Activated T-cell treated with anti-CD3 and anti-CD28 coated beads for 4 hours (primary cell): ENCODE measurements at regions not wholly inside any gene's neighbourhood (a gene's known extent, or its start where the extent isn't known, plus 50 kb on each side); places are given as distances from the start of the nearest gene placed in this dataset.
"Not testable (repeated sequence)": the region's sequence is repeated elsewhere in the genome, so short reads cannot be mapped to it uniquely, and the experiment has no call there.

Source experiments
- DNase-seq: peaks from one replicate; pipeline ENCODE4 v3.0.0-alpha.2; 2020

DNA sequence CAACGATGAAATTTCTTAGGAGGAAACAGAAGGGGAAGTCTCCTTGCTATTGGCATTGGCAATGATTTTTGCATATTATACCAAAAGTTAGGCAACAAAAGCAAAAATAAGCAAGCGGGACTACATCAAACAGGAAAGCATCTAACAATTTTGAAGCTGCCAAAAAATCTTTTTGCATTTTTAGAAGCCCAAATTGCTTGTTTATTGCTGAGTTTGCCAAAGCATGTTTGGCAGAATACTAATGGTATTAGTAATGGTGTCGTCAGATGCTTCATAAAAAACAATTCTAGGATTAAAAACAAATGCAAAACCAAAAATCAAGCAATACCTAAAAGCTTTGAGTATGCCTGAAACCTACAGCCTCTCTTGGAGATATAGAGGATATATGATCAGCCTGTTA is 80.0 kb downstream of the GALR1 start:
- no peak for DNase-seq

- no peak for DNase-seq
These were observed 85.2 kb downstream of the GALR1 start for GRCh38 chr18:77334876-77335275.

GRCh38 chr18:77337604-77338003 is 88.0 kb downstream of the GALR1 start:
- no peak for DNase-seq

GRCh38 chr18:77339093-77339492 is 89.4 kb downstream of the GALR1 start:
- no peak for DNase-seq

DNA sequence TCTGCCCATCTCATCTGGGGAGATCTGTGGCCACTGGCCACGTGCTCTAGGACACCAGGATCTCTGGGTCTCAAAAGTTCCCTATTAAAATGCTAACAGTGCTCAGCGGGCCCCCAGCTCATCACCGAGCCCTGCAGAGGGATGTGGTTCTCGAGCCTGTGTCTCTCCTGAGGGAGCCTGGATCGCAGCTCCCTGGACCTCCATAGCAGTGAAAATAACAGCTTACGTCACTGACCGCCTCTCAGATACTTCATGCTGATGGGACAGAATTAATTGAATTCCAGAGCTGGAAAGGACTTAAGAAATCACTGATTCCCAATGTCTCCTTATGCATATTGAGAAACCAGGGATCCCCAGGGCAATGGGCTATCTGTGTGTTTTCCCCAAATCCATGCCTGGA is 90.0 kb downstream of the GALR1 start:
- DNase-seq: no peak

- DNase-seq: no peak
These were observed 91.2 kb downstream of the GALR1 start for GRCh38 chr18:77340815-77341214.

DNA sequence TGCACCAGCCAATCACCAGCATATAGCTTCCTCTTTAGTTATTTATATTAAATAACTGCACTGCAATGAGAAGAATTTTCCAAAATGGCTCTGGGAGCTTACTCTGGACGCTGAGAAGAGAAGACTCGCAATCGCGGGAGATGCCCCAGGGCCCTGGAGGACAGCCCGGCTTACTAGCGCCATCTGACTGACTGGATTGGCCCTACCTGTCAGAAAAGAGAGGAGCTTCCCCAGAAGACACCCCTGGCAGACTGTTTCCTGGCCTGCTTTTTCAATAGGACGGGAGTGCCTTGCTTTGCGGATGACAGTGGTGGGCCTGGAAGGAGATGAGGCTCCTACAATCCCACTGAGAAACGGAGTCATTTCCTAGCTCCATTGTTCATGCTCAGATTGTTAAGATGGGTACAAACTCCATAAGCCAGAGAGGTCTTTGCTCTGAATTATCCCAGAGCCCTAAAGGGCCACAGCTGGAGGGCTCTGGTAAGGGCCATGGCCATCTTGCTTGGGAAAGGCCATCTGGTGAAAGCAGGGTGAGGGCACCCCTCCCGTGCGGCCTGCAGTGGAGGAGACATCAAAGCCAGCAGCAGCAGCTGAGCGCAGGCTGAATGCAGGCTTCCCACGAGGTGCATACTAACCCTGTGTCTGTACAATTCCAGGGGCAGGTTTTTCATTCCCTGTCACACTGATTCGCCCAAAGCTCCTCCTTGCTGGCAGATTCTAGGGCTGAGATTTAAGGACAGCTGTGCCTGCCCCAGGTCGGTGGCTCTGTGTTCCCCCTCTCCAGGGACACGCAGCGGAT is 92.1 kb downstream of the GALR1 start:
- DNase-seq: no peak

GRCh38 chr18:77342736-77343135 is 93.1 kb downstream of the GALR1 start:
- DNase-seq: no peak

- no peak for DNase-seq
These were observed 94.3 kb downstream of the GALR1 start for GRCh38 chr18:77343846-77344510.

GRCh38 chr18:77344786-77345500 is 95.3 kb downstream of the GALR1 start:
- DNase-seq: no peak

DNA sequence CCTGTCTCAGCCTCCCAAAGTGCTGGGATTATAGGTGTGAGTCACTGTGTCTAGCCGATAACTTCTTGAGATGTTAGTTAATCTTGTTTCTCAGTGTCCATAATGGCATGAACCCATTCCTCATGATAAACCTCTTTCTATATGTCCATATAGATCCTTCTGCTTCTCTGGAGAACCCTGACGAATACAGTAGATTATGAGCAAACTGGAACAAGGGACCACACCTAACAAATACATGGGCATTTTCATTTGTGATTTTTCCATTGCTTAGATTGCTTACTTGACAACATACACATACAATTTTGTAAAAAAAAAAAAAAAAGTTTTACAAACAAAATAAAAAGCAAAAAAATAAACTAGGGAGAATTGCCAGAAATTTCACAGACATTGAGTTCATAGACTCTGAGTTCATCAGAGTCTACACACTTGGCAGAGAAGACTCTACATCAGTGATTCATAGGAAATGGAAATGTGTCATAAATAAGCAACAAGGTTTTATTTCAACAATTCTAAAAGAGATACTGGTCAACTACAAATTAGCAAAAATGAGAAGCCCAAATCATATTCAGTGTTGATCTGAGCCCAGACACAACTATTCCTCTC is 96.7 kb downstream of the GALR1 start:
- no peak for DNase-seq

DNA sequence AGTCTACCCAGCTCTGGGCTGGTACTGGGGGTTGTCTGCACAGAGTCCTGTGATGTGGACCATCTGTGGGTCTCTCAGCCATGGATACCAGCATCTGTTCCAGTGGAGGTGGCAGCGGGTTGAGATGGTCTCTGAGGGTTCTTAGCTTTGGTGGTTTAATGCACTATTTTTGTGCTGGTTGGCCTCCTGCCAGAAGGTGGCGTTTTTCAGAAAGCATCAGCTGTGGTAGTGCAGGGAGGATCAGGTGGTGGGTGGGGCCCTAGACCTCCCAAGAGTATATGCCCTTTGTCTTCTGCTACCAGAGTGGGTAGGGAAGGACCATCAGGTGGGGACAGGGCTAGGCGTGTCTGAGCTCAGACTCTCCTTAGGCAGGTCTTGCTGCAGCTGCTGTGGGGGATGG is 103.7 kb downstream of the GALR1 start:
- DNase-seq: not testable (repeated sequence)

DNA sequence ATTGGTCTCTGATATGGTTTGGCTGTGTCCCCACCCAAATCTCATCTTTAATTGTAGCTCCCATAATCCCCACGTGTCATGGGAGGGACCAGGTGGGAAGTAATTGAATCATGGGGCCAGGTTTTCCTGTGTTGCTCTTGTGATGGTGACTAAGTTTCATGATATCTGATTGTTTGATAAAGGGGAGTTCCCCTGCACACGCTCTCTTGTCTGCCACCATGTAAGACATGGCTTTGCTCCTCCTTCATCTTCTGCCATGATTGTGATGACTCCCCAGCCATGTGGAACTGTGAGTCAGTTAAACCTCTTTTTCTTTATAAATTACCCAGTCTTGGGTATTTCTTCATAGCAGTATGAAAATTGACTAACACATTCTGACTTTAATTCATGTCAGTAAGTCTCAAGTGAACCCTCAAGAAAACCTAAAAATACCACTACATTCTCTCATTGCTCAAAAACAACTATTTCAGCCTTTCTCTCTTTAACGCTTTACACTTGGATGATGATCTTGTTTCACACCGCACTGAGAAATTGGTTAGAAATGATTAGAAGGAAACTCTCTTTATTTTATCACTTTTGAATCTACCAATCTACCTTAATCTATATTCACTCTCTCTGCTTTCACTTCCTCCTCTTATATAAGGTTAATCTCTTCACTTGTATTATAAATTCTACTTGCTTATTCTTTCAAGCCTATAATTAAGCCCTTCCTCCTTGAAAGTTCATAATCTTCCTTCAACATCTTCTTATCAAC is 110.1 kb downstream of the GALR1 start:
- DNase-seq: no peak

DNA sequence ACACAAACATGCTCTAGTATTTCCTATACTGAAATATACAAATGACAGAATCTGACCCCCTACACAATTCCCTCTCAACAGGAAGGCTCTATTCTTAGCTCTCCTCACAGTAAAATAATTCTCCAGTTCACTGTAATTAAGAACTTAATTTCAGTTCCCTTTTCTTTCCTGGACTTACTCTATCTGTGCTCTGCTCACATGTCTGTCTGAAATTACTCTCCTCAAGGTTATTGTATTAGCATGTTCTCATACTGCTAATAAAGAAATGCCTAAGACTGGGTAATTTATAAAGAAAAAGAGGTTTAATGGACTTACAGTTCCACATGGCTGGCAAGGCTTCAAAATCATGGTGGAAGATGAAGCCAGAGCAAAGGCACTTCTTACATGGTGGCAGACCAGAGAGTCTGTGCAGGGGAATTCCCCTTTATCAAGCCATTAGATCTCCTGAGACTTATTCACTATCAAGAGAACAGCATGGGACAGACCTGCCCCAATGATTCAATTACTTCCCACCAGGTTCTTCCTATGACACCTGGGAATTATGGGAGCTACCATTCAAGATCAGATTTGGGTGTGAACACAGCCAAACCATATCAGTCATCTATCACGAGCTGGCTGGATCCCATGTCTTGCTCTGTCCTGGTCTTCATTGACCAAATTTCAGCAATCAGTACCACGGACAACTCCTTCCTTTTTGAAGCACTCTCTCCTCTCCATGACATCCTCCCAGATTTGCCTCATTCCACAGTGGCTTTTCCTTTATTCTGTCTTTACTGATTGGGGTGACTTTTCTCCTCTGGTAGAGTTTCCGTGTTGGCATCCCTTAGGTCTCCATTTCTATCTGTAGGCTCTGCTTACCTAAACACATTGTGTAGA is 110.9 kb downstream of the GALR1 start:
- DNase-seq: no peak

GRCh38 chr18:77361382-77361781 is 111.7 kb downstream of the GALR1 start:
- DNase-seq: no peak

- no peak for DNase-seq
These were observed 116.0 kb downstream of the GALR1 start for GRCh38 chr18:77365667-77366066.

DNA sequence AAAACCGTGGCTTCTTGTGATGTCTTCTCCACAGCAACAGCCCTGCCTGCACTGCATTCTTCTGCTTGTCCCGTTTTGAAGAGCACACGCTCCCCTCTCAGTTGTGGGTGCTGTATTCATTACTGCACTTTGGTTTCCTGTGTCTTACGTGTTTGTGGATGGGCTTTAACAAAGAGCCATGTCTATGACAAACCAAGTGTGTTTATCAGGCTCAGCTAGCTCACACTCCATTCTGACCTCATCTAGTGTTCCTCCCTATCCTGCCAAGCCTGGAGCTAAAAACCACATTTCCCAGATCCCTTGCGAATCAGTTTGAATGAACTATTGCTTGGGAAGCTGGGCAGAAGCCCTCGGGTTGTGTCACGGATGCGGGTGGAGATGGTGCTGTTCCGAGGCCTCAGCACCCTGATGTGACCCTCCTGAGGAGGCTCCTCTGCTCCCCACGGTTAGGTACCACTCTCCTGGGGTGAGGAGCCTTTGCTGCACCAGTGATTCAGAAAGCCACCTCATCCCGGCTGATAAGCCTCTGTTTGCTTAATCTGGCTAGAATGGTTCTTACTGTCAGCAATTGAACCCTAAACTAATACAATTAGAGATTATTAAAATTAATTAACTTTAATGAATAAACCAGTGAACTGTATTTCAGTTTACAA is 116.5 kb downstream of the GALR1 start:
- DNase-seq: no peak

DNA sequence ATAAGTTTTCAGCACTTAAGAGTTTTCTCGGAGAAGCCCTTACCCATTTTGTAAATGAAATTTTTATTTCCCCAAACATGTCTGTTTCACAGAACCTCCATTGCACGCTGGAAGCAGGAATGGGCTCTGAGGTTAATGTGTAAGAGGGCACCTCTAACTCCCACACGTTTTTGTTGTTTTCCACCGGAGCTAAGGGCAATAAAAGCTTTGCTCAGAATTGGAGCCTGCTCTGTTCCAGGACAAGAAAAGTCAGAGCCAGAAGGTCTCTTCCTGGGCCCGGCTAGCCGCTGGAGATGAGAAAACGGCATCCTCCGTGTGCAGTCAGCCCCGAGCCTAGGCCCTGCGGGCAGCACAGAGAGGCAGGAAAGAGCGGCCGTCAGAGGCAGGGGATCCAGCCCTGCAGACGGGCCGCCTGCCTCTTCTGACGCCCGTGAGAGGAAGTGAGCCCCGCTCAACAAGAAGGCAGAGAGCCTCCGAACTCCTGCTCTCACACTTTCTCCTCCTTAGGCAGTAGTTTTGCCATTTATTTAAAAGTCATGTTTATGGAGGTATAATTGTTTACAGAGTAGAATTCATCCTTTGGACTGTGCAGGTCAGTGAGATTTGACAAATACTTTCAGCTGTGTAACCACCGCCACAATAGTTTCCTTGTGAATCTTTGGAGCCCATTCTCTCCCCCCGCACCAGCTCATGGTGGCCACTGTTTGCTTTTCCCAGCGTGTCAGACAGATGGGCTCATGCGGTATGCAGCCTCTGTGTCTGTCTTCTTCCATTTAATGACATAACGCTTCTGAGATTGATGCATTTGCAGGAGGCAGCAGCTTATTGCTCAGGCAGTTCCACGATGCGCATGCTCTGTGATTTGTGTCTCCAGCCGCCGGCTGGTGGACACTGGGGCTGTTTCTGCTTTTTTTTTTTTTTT is 117.3 kb downstream of the GALR1 start:
- no peak for DNase-seq

GRCh38 chr18:77369644-77370043 is 120.0 kb downstream of the GALR1 start:
- DNase-seq: no peak
